B cell (primary cell): ENCODE measurements at regions not wholly inside any gene's neighbourhood (a gene's known extent, or its start where the extent isn't known, plus 50 kb on each side); places are given as distances from the start of the nearest gene placed in this dataset.

Source experiments
- ATAC-seq: fragments of 200-7000 bp; cut with Tn5 transposase; one replicate; pipeline ENCODE4 v1.10.0; 2021; ENCODE audit warnings: low read depth, mild to moderate bottlenecking, moderate number of reproducible peaks, moderate library complexity
- CTCF ChIA-PET: fragments of 350-600 bp; sonication (Branson Sonifier 250); formaldehyde crosslinking; loops from one replicate; lab custom pipeline; 2021; ENCODE audit warnings: antibody characterized with exemption, inconsistent platforms; lab: Charles Lee
- POLR2A ChIA-PET: fragments of 350-600 bp; sonication (Branson Sonifier 250); formaldehyde crosslinking; loops from one replicate; lab custom pipeline; 2021; ENCODE audit warnings: antibody characterized with exemption; lab: Charles Lee
- DNase-seq: peaks from one replicate; pipeline ENCODE4 v3.0.0; 2013
- H2AFZ ChIP-seq: 2 replicates; pipeline ENCODE4 v1.6.1; 2012; ENCODE audit warnings: mild to moderate bottlenecking, low read depth, low read length; ENCODE audit not compliant: insufficient read depth, poor library complexity, severe bottlenecking
- H3K27ac ChIP-seq, 2 donors: 1 replicate in 1 of 2; 2 replicates in 1 of 2; pipeline ENCODE4 v1.5.1; 2012 to 2013; ENCODE audit warnings: low read length in 2 of 2, mild to moderate bottlenecking in 2 of 2, moderate library complexity in 1 of 2
- H3K27me3 ChIP-seq, 4 experiments: fragments of 200-600 bp in 1 of 4; sonication (generic) in 1 of 4; replicated peaks in 1 of 4; 1 replicate in 2 of 4; 2 replicates in 2 of 4; pipeline versions ENCODE4 v1.6.1 to v1.7.0; 2013 to 2016; ENCODE audit warnings: low read length in 3 of 4, mild to moderate bottlenecking in 2 of 4, mixed read lengths in 1 of 4, moderate library complexity in 1 of 4; ENCODE audit not compliant: insufficient read depth in 4 of 4, control insufficient read depth in 3 of 4; ENCODE audit errors: control extremely low read depth in 1 of 4
- H3K36me3 ChIP-seq, 2 experiments: replicated peaks in 1 of 2; 1 replicate in 1 of 2; 2 replicates in 1 of 2; pipeline versions ENCODE4 v1.6.1 to v1.7.1; 2013; ENCODE audit warnings: low read length in 1 of 2; ENCODE audit not compliant: insufficient read depth in 2 of 2, control insufficient read depth in 1 of 2; ENCODE audit errors: control extremely low read depth in 1 of 2, extremely low read depth in 1 of 2
- H3K4me1 ChIP-seq, 2 donors: fragments of 200-600 bp in 1 of 2; sonication (generic) in 1 of 2; 1 replicate in 1 of 2; 2 replicates in 1 of 2; pipeline versions ENCODE4 v1.5.1 to v1.6.1; 2013 to 2017; ENCODE audit warnings: low read length in 2 of 2; ENCODE audit not compliant: control insufficient read depth in 2 of 2, insufficient read depth in 2 of 2
- H3K4me2 ChIP-seq: replicated peaks from 2 replicates; pipeline ENCODE3; 2012; ENCODE audit warnings: mild to moderate bottlenecking, low read depth, low read length; ENCODE audit not compliant: poor library complexity, severe bottlenecking
- H3K4me3 ChIP-seq, 5 experiments: fragments of 200-600 bp in 1 of 5; sonication (generic) in 1 of 5; 1 replicate in 3 of 5; 2 replicates in 2 of 5; pipeline versions ENCODE4 v1.5.1 to v1.7.0; 2011 to 2016; ENCODE audit warnings: low read length in 4 of 5, mild to moderate bottlenecking in 4 of 5, low read depth in 2 of 5, control low read depth in 1 of 5, moderate library complexity in 1 of 5; ENCODE audit not compliant: insufficient read depth in 1 of 5; ENCODE audit errors: control extremely low read depth in 1 of 5, extremely low read depth in 1 of 5
- H3K79me2 ChIP-seq: fragments of 200-600 bp; sonication (generic); one replicate; pipeline ENCODE4 v1.6.0; 2016; ENCODE audit warnings: low read length; ENCODE audit not compliant: control insufficient read depth, insufficient read depth
- H3K9ac ChIP-seq: fragments of 200-600 bp; sonication (generic); 2 replicates; pipeline ENCODE4 v1.6.1; 2017; ENCODE audit warnings: mild to moderate bottlenecking, low read length, moderate library complexity
- H3K9me3 ChIP-seq, 3 donors: one replicate each; pipeline versions ENCODE4 v1.6.1 to v1.7.1; 2013; ENCODE audit warnings: low read length in 2 of 3; ENCODE audit not compliant: control insufficient read depth in 2 of 3, insufficient read depth in 1 of 3; ENCODE audit errors: control extremely low read depth in 1 of 3
- H4K20me1 ChIP-seq: 2 replicates; pipeline ENCODE4 v1.6.0; 2012; ENCODE audit warnings: mild to moderate bottlenecking, low read length; ENCODE audit not compliant: insufficient read depth, control insufficient read depth, poor library complexity, severe bottlenecking
- H3K27ac Mint-ChIP-seq: one replicate; pipeline ENCODE4 v1.8.0; 2021; ENCODE audit warnings: mixed read lengths
- H3K27me3 Mint-ChIP-seq: one replicate; pipeline ENCODE4 v1.8.0; 2021; ENCODE audit warnings: mixed read lengths
- H3K4me1 Mint-ChIP-seq: one replicate; pipeline ENCODE4 v1.8.0; 2021; ENCODE audit warnings: mixed read lengths
- H3K4me3 Mint-ChIP-seq: one replicate; pipeline ENCODE4 v1.8.0; 2021; ENCODE audit warnings: mixed read lengths
- H3K9me3 Mint-ChIP-seq: one replicate; pipeline ENCODE4 v1.8.0; 2022; ENCODE audit warnings: mixed read lengths; ENCODE audit not compliant: insufficient read depth
- EZH2 ChIP-seq: IDR thresholded peaks from 2 replicates; pipeline ENCODE4 v1.6.1; 2012; ENCODE audit warnings: borderline replicate concordance, low read depth, mild to moderate bottlenecking, moderate library complexity, low read length; ENCODE audit not compliant: insufficient read depth, poor library complexity, severe bottlenecking
- WGBS: methylation state at CpG from one replicate; pipeline ENCODE4 v1.1.5; 2013; ENCODE audit warnings: missing lambda C conversion rate; ENCODE audit not compliant: insufficient coverage; 5-methylcytosine and 5-hydroxymethylcytosine counted together
- intact Hi-C: fragments of 100-400 bp; cut with micrococcal nuclease; formaldehyde crosslinking; loops from one replicate; pipeline ENCODE4 v1.10.0; 2022
- TF ChIP-seq, protein P1 (sequence below): fragments of 200-600 bp; IDR thresholded peaks from one replicate; pipeline ENCODE4 v1.8.0; 2022; ENCODE audit warnings: antibody characterized with exemption, mild to moderate bottlenecking

DNA sequence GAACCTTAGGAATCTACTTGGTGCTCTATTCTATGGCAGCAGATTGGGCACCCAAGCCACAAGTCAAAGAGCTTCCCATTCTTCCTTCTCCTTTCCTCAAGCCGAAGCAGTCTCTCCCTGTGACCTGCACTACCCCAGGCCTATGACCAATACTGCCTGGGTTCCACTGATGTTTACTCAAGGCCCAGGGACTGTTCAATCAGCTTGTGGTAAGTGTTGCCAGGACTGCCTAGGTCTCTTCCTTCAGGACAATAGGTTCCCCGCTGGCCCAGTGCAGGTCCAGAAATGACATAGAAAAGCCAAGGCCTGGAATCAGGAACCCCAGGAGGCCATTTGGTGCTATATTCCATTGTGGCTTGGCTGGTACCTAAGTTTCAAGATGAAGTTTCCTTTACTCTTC is 397.9 kb downstream of the ZIC4 start:
- H3K9ac ChIP-seq = no peak overlapping the region
- H2AFZ ChIP-seq = no peak overlapping the region
- intact Hi-C loops = no loop called here
- POLR2A ChIA-PET = no interaction called here
- no peaks in the 10 kb centered on the region for H3K4me1 Mint-ChIP-seq
- no peaks in the 10 kb centered on the region for H3K36me3 ChIP-seq
- no peak for TF ChIP-seq EZH2
- TF ChIP-seq, protein P1, sequence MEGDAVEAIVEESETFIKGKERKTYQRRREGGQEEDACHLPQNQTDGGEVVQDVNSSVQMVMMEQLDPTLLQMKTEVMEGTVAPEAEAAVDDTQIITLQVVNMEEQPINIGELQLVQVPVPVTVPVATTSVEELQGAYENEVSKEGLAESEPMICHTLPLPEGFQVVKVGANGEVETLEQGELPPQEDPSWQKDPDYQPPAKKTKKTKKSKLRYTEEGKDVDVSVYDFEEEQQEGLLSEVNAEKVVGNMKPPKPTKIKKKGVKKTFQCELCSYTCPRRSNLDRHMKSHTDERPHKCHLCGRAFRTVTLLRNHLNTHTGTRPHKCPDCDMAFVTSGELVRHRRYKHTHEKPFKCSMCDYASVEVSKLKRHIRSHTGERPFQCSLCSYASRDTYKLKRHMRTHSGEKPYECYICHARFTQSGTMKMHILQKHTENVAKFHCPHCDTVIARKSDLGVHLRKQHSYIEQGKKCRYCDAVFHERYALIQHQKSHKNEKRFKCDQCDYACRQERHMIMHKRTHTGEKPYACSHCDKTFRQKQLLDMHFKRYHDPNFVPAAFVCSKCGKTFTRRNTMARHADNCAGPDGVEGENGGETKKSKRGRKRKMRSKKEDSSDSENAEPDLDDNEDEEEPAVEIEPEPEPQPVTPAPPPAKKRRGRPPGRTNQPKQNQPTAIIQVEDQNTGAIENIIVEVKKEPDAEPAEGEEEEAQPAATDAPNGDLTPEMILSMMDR = no peak
- WGBS = 84% methylated on average over 2 of the region's 2 CpGs
- no peak overlapping the region for H3K4me2 ChIP-seq
- H3K79me2 ChIP-seq = no peaks in the 10 kb centered on the region
- H3K4me3 ChIP-seq = no peak overlapping the region
- H3K4me3 Mint-ChIP-seq = no peak overlapping the region
- CTCF ChIA-PET = no interaction called here
- H3K4me1 ChIP-seq = no peaks in the 10 kb centered on the region
- H3K27me3 ChIP-seq = no peaks in the 10 kb centered on the region
- DNase-seq = no peak
- H3K27ac Mint-ChIP-seq = no peak overlapping the region
- no peaks in the 10 kb centered on the region for H3K9me3 ChIP-seq
- no peak overlapping the region for H3K27ac ChIP-seq
- H3K9me3 Mint-ChIP-seq = peaks cover 5% of the 10 kb centered on the region
- no peaks in the 10 kb centered on the region for H3K27me3 Mint-ChIP-seq
- ATAC-seq = no peak
- H4K20me1 ChIP-seq = no peaks in the 10 kb centered on the region

DNA sequence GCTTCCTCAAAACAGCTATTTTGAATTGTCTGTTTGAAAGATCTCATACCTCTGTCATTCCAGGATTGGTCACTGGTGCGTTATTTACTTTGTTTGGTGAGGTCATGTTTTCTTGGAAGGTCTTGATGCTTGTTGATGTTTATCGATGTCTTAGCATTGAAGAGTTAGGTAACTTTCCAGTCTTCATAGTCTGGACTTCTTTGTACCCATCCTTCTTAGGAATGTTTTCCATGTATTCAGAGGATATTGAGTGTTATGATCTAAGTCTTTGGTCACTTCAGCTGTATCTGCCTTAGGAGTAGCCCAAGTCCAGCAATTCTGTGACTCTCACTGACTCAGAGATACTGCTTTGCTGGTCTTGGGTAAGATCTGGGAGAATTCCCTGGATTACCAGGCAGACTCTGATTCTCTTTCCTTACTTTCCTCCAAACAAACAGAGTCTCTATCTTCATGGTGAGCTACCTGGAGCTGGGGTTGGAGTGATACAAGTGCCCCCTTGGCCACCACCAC is 398.6 kb downstream of the ZIC4 start:
- WGBS = 100% methylated on average over 1 of the region's 2 CpGs
- no peak overlapping the region for H3K27ac ChIP-seq

More for the DNA sequence above, 398.6 kb downstream of the ZIC4 start:
- CTCF ChIA-PET = no interaction called here
- POLR2A ChIA-PET = no interaction called here
- Mint-ChIP-seq H3K27me3 (no peaks in the 10 kb centered on the region), H3K4me1 (no peaks in the 10 kb centered on the region), H3K9me3 (peaks cover 5% of the 10 kb centered on the region), H3K4me3 (no peak overlapping the region), H3K27ac (no peak overlapping the region)
- intact Hi-C loops = no loop called here
- Histone ChIP-seq H2AFZ (no peak overlapping the region), H3K4me2 (no peak overlapping the region), H3K9me3 (no peaks in the 10 kb centered on the region), H4K20me1 (no peaks in the 10 kb centered on the region), H3K4me1 (no peaks in the 10 kb centered on the region), H3K9ac (no peak overlapping the region), H3K4me3 (no peak overlapping the region), H3K27me3 (no peaks in the 10 kb centered on the region), H3K79me2 (no peaks in the 10 kb centered on the region), H3K36me3 (no peaks in the 10 kb centered on the region)
- no peak for TF ChIP-seq EZH2
- TF ChIP-seq, protein P1 = no peak
- DNase-seq (no peak), ATAC-seq (no peak)
